ENCODE measurements at regions not wholly inside any gene's neighbourhood (a gene's known extent, or its start where the extent isn't known, plus 50 kb on each side); places are given as distances from the start of the nearest gene placed in this dataset.

- no peak for TF ChIP-seq CTCF (IDR thresholded peaks at IDR 0.05)
- TF ChIP-seq POLR2A (IDR thresholded peaks at IDR 0.05), result no peak
Measured at GRCh38 chr4:189740873-189741272, 199.8 kb upstream of the FRG1 start.

All from thyroid gland (tissue), 4 donors.